ENCODE measurements at regions not wholly inside any gene's neighbourhood (a gene's known extent, or its start where the extent isn't known, plus 50 kb on each side); places are given as distances from the start of the nearest gene placed in this dataset.

DNA sequence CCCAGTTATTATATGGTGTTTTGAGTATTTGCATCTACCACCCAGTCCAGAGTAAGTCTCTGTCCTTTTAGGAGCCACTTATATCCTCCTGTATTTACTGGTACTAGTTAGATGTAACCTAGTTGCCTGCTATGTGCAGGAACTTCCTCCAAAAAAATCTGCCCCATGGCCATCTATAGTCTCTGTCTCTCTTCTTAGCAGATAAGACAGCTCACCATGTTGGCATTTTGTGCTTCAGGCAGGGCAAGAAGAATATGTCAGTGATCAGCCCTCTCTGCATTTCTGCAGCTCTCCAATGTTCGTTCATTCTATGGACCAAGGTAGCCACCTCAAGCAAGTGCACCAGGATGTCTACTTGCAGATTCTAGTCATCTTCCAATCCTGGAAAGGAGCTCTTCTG, 446.5 kb downstream of the TLE1 start:
- DNase-seq (ENCODE audit: insufficient read length, low spot score) (no peak), FAIRE-seq (peak; percentile 15)
- TF ChIP-seq POLR2A (IDR thresholded peaks at IDR 0.05; ENCODE audit: low read depth, low read length) = no peak

- no peak for TF ChIP-seq POLR2A (IDR thresholded peaks at IDR 0.05; ENCODE audit: low read depth, low read length)
- DNase-seq (ENCODE audit: insufficient read length, low spot score) (no peak), FAIRE-seq (peak; percentile 48)
These were observed 450.0 kb downstream of the TLE1 start for GRCh38 chr9:81239388-81239787.

DNA sequence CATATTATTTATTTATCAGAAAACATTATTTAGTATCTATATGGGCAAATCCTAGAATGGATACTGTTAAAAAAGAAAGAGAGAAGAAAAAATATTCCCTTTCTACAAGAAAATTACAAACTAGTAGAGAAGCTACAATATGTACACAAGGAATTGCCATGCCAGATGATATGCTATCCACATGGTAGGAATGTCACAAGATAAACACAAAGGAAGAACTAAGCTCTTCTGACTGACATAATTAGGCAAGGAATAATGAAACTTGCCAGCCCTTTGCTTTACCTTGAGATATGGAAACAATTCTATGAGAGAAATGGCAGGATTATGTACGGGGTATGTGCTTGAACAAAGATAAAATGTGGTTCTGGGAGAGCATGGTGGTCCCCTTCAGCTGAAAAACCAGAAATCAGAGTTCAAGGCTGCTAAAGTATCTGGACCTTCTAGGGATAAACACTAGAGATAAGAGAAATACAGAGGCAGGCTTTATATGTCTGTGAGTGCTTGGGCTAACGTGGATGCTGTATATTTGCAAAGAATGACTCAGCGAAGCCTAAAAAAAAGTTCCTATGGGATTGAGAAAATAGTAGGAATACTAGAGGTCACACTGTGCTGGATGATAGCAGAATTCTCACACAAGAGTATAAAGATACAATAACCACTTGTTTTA, 451.6 kb downstream of the TLE1 start:
- peak; percentile 84 for FAIRE-seq
- DNase-seq (ENCODE audit: insufficient read length, low spot score) = no peak
- TF ChIP-seq POLR2A (IDR thresholded peaks at IDR 0.05; ENCODE audit: low read depth, low read length) = no peak

GRCh38 chr9:81234924-81235610, 454.3 kb downstream of the TLE1 start:
- no peak for TF ChIP-seq POLR2A (IDR thresholded peaks at IDR 0.05; ENCODE audit: low read depth, low read length)
- DNase-seq (ENCODE audit: insufficient read length, low spot score) (no peak), FAIRE-seq (peak; percentile 41)

DNA sequence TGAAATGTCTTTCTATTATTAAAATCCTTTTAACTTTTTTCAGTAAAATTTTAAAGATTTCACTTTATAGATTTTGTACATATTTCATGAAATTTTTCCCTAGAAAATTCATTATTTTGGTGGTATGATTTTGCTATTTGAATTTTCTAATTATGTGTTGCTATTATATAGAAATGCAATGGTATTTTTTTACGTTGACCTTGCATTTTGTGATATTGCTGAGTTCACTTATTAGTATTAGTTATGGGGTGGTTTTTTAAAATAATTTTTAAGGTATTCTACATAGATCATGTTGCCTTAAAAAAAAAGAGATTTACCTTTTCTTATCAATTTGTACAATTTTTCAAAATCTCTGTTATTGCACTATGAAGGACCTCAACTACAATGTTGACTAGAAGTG, 458.3 kb downstream of the TLE1 start:
- TF ChIP-seq POLR2A (IDR thresholded peaks at IDR 0.05; ENCODE audit: low read depth, low read length) = no peak
- no peak for DNase-seq (ENCODE audit: insufficient read length, low spot score)
- FAIRE-seq = no peak

DNA sequence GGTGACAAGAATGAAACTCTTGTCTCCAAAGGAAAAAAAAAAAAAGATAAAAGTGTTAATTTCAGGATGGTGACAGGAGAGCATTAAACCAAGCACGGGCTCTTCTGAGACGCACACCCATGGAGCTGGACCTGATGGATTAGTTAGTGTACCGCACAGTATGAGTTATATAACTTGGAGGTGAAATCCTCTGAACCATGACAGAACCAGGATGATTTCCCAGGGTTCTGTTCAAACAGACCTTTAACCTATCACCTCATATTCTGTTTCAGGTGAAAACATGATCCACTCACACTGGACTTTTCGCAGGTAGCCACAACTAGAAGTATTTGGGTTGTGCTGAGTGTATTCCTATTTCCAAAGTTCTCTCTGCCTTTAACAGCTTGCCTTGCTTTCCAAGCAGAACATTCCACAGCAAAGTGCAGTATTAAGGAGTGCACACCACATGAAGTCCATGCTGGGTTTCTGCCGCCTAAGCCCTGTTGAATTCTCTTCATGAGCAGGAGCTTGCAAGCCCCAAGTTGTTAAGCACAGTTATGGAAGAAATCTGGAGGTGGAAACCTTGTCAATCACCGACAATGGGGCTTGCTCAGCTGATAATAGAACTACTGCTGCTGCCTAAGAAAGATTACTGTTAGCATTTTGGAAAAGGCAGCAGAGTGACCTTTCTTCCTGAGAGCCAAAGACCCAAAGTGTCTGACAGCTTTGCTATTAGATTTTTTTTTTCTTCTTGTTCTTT, 461.7 kb downstream of the TLE1 start:
- FAIRE-seq (peak; percentile 55), DNase-seq (ENCODE audit: insufficient read length, low spot score) (no peak)
- TF ChIP-seq POLR2A (IDR thresholded peaks at IDR 0.05; ENCODE audit: low read depth, low read length) = no peak

DNA sequence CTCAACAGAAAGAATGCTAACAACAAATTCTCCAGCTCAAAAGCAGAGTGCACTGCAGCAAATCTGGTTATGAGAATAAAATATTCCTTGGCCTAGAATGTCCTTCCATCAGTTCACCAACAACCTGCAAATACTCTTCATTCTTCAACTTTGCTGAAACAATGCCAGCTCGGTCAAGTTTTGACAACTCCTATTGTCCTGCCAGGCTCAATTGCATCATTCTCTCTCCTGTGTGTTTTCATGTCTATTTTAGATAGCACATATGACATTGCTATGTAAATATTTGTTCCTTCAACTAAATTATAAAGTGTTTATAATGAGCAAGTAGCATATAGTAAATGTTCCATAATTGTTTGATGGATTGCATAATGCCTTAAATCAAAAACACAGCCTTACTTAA, 463.8 kb downstream of the TLE1 start:
- DNase-seq (ENCODE audit: insufficient read length, low spot score) (no peak), FAIRE-seq (no peak)
- TF ChIP-seq POLR2A (IDR thresholded peaks at IDR 0.05; ENCODE audit: low read depth, low read length) = no peak

DNA sequence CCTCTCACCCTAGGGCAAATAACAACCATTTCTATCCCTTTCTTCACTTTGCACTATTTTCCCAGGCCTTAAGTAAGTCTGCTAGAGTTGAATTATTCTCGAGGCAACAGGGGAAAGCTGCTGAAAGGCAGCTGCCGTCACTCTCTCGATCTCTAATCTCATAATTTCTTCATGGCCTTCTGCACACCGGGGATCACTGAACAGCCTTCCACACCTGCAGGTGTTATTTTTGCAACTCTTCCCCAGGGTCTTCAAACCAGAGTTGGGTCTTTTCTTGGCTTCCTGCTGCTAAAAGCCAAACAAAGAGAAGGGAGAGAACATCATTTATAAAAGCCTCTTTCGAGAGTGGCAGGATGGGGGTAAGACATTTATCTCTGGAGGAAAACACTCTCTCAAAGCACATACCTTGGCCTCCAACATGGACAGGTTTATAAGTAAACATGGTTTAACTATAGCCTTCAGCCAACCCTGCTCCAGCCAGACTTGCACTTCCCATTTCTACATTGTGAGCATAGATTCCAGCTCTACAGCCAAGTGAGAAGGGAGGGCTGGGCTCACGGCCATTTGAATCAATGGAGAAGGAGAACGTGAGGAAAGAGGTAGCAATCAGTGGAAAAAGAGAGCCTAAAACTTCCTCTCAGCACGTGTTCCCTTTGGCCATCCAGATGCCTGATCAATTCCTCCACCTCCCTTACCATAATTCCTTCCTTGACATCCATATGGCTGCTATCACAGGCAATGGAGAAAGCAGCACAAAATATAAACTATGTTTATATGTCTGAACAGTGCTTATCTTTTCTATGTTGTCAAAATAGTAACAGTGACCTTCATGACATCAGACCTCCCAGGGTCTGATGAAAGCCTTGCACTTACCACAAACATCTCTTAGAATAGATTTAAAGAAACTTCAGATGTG, 464.9 kb downstream of the TLE1 start:
- DNase-seq (ENCODE audit: insufficient read length, low spot score) (no peak), FAIRE-seq (no peak)
- TF ChIP-seq POLR2A (IDR thresholded peaks at IDR 0.05; ENCODE audit: low read depth, low read length) = no peak

DNA sequence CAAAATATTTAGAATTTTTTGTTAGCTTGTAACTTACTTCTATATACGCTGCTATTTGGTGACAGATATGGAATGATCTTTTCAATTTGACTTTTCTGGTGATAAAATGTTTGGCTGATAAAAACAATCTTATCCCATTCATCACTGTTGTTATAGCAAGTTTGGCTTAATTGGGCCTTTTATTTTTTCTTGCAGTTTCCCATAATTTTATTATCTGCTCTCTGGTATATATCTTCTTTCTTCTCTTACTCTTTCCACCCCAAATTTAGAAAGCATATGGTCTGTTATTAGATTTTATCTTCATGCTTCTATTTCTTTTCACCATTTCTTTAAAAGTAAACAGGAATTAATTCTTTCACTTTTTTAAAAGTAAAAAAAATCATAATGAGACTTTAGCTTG, 474.4 kb downstream of the TLE1 start:
- FAIRE-seq (no peak), DNase-seq (ENCODE audit: insufficient read length, low spot score) (no peak)
- no peak for TF ChIP-seq POLR2A (IDR thresholded peaks at IDR 0.05; ENCODE audit: low read depth, low read length)

- TF ChIP-seq POLR2A (IDR thresholded peaks at IDR 0.05; ENCODE audit: low read depth, low read length) = no peak
- DNase-seq (ENCODE audit: insufficient read length, low spot score) (no peak), FAIRE-seq (no peak)
These were observed 475.9 kb downstream of the TLE1 start for GRCh38 chr9:81213456-81213855.

DNA sequence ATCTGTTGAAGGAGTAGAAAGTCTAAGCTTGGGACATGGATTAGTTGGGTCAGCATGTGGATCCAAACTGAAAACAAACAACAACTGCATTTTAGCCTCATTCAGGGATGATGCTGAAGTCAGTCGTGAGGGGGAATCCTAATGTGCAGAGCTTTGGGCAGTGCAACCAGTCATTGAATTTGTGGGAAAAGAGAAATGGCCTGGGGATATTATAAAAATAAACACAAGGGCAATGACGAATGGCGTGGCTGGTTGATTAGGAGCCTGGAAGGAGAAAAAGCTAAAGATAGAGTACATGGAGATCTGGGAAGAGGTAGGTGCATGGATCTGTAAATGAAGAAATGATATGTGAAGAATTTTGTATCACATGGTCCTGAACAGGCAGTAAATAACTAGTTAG, 477.6 kb downstream of the TLE1 start:
- no peak for TF ChIP-seq POLR2A (IDR thresholded peaks at IDR 0.05; ENCODE audit: low read depth, low read length)
- no peak for FAIRE-seq
- no peak for DNase-seq (ENCODE audit: insufficient read length, low spot score)

DNA sequence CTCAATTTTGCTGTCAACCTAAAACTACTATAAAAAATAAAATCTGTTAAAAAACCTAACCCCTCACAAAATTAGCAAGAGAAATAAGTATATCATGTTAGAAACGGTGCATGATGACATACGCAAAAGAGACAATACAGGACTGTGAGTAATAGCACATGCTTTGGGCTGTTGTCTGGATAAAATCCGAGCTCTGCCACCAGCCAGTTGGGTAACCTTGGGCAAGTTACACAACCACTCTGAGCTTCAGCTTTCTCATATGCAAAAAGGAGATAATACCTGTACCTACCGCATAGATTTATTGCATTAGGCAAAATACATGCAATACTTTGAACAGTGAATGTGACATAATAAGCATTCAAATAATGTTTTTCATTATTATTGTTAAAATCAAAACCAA, 481.7 kb downstream of the TLE1 start:
- no peak for DNase-seq (ENCODE audit: insufficient read length, low spot score)
- TF ChIP-seq POLR2A (IDR thresholded peaks at IDR 0.05; ENCODE audit: low read depth, low read length) = no peak
- no peak for FAIRE-seq

DNA sequence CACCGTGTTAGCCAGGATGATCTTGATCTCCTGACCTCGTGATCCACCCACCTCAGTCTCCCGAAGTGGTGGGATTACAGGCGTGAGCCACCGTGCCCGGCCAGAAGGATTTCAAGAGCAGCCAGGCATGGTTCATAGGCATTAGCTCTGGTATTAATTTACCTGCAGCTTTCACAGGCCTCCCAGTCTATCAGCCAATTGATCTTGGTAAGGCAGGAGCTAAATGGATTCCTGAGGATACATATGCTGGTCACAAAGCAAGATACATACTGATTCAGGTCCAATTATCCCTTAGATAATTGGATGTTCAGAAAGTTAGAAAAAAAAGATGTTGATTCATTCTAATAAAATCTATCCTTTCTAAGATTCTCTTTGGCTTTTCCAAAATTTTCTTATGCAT, 487.1 kb downstream of the TLE1 start:
- FAIRE-seq (no peak), DNase-seq (ENCODE audit: insufficient read length, low spot score) (no peak)
- no peak for TF ChIP-seq POLR2A (IDR thresholded peaks at IDR 0.05; ENCODE audit: low read depth, low read length)

GRCh38 chr9:81195206-81195605, 494.1 kb downstream of the TLE1 start:
- FAIRE-seq (peak; percentile 68), DNase-seq (ENCODE audit: insufficient read length, low spot score) (no peak)
- TF ChIP-seq POLR2A (IDR thresholded peaks at IDR 0.05; ENCODE audit: low read depth, low read length) = no peak

Data from H54 (cell line).